Mesenteric fat pad (tissue), 1 donor: ENCODE measurements at regions not wholly inside any gene's neighbourhood (a gene's known extent, or its start where the extent isn't known, plus 50 kb on each side); places are given as distances from the start of the nearest gene placed in this dataset.
"Not testable (repeated sequence)": the region's sequence is repeated elsewhere in the genome, so short reads cannot be mapped to it uniquely, and the experiment has no call there.

ENCODE experiments used
- DNase-seq: peaks from one replicate; pipeline ENCODE4 v3.0.0-alpha.2; 2020; ENCODE audit warnings: low spot score
- donor health status: DM: yes; HTN: yes; CAD: no.

DNA sequence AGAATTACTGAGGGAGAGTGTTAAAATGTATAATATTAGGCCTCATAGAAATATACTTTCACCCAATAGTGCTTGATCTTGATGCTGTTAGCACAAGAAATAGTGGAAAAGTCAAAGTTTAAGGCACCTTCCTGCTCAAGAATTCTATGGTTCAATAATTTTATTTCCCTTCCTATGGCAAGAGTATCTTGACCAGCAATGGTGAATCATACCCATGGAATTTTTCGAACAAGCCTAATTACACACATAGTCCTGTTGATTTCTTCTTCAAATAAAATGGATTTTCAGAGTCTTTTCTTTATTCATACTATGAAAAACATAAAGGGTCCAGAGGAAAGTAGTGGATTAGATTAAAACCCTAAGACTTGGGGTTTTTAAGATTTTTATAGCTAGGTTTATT lies 810.6 kb downstream of the CDH11 start:
- DNase-seq = no peak

GRCh38 chr16:64309398-64310110 lies 812.3 kb downstream of the CDH11 start:
- no peak for DNase-seq

DNA sequence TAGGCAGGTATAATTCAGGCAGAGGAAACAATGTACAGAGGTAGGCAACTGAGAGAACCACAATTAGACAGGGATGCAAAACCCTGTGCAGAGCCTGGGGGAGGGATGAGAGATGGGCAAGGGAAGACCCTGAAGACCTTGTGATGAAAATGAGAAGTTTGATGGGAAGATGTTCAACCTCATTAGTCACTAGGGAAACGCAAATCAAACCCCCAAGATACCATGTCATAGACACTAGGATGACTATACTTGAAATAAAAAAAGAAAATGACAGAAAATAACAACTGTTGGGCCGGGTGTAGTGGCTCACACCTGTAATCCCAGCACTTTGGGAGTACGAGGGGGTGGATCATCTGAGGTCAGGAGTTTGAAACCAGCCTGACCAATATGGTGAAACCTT lies 813.1 kb downstream of the CDH11 start:
- no peak for DNase-seq

GRCh38 chr16:64307431-64307830 lies 814.4 kb downstream of the CDH11 start:
- DNase-seq = no peak

GRCh38 chr16:64305663-64306062 lies 816.2 kb downstream of the CDH11 start:
- no peak for DNase-seq

DNA sequence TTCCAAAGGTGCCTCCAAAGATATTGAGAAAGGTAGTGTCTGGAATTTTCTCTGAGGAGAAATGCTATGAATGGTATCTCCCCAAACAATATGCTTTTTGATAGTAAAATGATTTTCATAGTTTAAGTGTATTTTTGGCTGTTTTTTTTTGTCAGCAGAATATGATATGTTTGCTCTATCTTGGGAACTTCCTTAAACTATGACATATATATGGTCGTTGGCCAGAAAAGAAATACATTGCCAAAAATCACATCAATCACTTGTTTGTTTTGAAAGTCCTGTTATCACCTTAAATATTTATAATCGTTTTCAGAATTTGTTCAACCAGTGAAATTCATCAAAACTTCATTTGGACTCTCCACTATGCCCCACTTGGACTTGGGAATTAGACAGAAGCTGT lies 816.9 kb downstream of the CDH11 start:
- no peak for DNase-seq

DNA sequence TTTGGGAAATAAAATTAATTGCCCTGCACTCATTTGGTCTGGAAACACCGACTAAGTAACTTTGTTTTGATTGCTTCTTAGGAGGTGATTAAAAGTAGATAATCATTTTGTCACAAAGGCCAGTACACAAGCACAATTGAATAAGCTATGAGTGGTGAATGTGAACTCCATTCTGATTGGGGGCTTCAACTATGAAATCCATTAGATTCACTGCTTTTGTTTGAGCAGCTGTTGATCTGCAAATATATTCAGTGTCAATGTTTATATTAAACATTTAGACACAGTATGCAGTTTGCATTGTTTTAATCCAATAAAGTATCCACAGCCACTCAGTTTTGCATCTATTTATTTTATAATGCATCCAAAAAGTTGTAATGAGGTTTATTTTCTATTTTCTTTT lies 817.5 kb downstream of the CDH11 start:
- DNase-seq = no peak

- DNase-seq = no peak
These were observed 823.8 kb downstream of the CDH11 start for GRCh38 chr16:64297863-64298600.

DNA sequence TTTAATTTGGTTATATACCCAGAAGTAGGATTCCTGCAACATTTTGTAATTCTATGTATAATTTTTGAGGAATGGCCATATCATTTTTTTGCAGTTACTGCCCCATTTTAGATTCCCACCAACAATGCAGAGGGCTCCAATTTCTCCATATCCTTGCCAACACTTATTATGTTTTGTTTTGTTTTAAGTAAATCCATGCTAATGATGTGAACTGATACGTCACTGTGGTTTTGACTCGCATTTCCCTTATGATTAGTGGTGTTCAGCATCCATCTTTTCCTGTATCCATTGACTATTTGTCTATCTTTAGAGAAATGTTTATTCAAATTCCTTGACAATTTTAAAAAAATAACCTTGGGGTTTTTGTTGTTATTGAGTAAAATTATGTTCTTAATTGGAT lies 826.4 kb downstream of the CDH11 start:
- DNase-seq = no peak

DNA sequence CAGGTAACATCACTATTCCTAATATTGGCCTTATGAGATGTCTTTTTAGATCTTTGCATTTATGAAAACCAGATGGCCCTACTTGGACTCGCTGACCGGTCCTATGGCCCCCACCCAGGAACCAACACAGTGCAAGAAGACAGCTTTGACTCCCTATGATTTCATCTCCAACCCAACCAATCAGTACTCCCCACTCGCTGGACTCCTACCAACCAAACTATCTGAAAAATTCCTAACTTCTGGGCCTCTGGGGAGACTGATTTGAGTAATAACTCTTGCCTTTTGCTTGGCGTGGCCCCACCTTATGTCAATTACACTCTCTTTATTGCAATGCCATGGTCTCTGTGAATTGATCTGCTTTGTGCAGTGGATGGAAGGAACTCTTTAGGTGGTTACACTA lies 828.9 kb downstream of the CDH11 start:
- no peak for DNase-seq

DNA sequence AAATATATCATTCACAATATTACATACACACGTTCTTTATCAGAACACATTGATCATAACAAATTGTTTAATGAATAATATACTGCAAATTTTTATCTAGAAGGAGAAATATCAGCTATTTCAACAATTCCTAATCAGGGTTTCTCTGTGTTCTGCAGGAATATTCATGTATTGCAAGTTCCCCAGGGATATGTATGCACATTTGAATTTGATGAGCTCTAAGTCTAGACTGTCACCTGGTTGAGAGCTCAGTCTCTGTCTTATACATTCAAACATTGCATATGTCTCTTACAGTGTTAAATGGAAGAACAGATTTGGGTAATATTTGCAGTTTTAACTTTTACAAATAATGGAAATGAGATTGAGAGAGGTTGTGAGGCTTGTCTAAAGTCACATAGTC lies 829.7 kb downstream of the CDH11 start:
- DNase-seq = no peak

GRCh38 chr16:64290461-64290860 lies 831.4 kb downstream of the CDH11 start:
- no peak for DNase-seq

DNA sequence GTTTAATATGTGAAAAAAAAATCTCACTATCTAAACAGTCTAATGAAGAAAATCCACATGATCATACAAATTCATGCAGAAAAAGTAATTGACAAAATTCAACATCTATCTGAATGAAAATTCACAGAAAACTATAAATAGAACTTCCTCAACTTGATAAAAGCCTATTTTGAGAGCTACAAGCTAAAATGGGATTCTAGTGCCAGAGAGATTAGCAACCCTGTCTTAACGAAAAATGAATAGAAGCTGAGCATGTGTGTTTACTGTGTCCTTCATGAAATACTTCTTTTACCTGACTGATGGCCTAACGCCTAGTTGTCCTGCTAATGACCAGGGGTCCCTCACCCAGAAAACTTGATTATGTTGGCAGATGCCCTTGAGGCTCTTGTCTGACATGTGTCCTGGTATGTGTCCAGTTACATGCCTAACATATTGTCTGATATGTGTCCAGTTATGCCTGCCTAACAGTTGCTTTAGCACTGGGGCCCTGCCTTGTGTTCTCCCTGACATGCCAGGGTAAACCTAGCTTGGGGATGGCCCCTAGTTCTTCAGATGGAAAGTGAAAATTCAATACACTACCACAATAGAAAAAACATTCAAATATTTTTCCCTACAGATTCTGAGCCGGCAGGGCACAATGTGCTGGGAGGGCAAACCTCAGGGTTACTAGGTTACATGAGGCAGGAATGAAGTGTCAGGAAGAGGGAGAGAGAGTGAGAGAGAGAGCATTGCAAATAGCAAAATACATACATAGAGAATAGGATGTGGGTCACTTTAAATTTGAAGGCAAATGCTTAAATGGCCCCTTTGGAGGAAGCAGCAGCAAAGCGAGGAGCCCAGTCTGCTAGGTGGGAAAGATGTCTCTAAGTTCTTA lies 834.0 kb downstream of the CDH11 start:
- no peak for DNase-seq

DNA sequence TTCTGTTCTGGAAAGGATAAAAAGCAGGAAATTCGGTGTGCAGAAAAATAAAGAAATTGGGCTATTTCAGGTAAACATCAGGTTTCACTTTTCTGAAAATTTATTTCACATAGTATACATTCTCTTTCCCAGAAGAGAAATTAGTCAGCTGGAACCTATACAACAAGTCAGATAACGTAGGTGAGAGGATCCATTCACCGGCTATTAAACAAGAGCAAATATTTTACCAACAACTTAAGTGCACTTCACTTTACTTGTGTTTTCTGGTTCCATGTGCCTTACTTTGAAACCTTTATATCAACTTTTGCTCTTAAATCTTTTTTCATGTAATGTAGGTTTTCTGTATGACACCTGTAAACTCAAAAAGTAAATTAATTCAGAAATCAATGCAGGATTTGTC lies 839.7 kb downstream of the CDH11 start:
- DNase-seq = no peak

DNA sequence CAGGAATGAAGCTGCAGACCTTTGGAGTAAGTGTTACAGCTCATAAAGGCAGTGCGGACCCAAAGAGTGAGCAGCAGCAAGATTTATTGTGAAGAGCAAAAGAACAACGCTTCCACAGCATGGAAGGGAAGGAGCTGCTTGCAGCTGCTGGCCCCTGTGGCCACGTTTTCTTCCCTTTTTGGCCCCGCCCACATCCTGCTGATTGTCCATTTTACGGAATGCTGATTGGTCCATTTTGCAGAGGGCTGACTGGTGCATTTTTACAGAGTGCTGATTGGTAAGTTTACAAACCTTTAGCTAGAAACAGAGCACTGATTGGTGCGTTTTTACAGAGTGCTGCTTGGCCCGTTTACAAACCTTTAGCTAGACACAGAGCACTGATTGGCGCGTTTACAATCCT lies 841.5 kb downstream of the CDH11 start:
- DNase-seq = no peak

DNA sequence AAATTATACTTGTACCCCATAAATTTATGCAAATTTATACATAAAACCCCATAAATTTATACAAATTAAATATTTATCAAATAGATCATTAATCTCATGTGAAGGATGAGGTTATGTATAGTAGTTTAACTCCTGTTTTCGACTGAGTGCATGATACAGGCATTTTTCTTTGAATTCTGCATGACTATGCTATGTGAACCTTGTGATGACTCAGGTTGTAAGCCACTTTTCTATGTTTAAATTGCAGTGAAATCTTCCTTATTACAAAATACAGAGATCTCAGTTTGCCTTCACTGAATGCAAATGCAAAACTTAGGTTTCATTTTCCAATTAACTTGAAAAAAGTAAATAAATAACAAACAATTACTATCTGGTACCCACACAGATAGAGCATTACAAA lies 843.7 kb downstream of the CDH11 start:
- no peak for DNase-seq

- DNase-seq = no peak
These were observed 845.2 kb downstream of the CDH11 start for GRCh38 chr16:64276646-64277045.

- DNase-seq = no peak
These were observed 849.8 kb downstream of the CDH11 start for GRCh38 chr16:64272028-64272427.

DNA sequence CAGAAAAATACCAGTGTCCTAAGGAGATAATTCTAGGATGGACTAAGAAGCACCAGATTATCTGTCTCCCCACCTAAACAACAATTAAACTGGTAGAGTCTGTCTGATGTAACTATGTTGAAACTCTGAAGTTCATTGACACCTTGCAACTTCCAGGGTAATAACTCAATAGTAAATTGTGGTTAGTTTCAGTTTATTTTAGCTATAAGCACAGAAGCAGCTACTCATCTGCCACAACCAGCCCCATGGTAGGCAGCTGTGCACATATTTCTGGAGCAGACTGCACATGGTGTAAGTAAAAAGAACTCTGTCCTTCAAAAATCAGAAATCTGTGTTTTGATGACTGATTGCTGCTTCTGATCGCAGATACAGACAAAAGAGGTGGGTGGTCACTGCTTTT lies 852.1 kb downstream of the CDH11 start:
- DNase-seq = no peak

GRCh38 chr16:64265756-64266155 lies 856.1 kb downstream of the CDH11 start:
- no peak for DNase-seq

- DNase-seq = not testable (repeated sequence)
These were observed 861.0 kb downstream of the CDH11 start for GRCh38 chr16:64260631-64261401.
